ENCODE measurements at regions not wholly inside any gene's neighbourhood (a gene's known extent, or its start where the extent isn't known, plus 50 kb on each side); places are given as distances from the start of the nearest gene placed in this dataset.
"Not testable (repeated sequence)": the region's sequence is repeated elsewhere in the genome, so short reads cannot be mapped to it uniquely, and the experiment has no call there.

DNA sequence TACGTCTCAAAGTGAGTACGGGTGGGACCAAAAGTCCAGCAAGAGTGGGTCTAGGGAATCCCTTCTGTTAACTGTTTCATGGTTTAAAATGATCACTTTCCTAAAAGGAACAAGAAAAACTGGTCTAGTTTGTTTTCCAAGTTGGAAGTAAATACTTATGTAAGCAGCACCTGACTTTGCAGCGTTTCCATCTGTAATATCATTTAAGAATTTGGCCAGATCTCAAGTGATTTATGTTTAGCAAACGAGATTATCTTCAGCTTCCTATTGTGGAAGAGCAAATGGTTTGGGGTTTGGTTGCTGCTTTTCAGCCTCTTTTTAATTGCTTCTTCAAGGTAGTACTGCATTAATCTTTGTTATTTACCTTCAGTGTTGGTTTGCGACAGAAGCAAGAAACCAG is 50.4 kb downstream of the FHIP1A start:
- DNase-seq, result no peak

DNA sequence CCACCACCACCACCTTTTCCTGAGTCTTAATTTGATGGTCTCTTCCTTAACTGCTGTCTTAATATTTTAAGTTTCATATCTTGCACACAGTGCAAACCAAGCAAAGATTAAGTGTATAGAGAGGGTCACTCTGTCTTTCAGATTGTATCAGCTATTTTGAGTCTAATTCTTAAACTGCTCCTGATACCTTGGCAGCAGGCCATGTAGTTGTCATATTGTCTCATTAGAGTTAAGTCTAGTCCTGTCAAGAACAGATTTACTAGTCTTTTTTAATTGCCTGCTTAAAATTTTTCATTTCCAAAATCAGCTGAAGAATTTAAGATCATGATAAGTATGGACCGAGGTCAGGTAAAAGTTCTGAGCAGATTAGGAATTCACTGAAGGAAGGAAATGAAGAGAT is 51.5 kb downstream of the FHIP1A start:
- DNase-seq, result no peak

DNA sequence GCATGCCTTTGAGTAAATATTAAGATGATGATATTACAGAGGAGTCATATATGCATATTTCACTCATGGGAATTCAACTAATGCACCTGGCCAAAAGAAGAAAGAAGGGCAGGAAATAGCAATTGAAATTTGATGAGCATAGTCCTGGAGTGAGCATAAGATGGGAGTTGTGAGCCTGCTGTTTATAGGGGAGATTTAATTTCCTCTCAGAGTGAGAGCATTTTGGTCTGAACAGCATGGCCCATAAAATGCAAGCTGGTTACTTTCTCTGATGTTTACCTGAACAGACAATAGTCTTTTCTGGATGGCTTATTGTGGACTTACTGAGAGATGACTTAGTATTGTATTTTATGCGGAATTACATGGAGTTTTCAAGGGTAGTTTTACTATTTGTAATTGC is 53.6 kb downstream of the FHIP1A start:
- no peak for DNase-seq

DNA sequence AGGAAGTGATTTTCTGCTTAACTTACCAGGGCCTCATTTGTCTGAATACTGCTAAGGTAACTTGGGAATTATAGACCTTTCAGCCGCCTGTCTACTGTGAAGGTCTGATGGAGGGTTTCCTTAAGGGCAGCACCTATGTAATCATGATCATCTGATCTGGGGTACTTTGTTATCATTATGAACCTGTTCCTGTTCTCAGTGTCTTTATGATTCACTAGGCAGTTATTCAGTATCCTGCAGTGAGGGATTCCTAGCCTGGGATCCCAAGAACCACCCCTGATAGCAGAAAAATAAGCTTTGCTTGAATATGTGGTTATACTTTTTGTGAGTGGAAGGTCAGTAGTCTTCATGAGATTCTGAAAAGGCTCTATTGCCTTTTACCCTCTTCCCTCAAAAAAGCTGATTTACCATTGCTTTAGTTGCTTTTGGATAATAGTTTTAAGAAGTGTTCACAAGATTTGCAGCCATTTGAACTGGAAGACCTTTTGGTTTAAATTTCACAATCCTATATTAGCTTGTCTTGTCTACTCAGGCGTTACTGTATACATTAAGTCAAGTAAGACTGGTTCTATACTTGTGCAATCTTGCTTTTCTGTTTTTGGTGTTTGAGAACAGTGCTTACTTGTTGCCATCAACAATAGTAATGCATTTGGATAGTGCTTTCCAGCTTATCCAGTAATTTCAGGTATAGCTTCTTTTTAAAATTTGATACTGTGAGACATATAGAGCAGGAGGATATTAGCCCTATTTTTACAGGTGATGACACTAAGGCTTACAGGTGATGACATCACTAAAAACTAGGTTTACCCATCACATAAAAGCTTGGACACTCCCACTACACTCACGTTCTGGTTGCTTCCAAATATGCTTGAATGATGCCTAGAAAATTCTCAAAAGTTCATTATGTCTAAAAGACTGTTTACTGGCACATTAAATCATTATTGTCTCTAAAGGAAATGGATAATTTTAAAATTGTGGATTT is 60.0 kb downstream of the FHIP1A start:
- no peak for DNase-seq

DNA sequence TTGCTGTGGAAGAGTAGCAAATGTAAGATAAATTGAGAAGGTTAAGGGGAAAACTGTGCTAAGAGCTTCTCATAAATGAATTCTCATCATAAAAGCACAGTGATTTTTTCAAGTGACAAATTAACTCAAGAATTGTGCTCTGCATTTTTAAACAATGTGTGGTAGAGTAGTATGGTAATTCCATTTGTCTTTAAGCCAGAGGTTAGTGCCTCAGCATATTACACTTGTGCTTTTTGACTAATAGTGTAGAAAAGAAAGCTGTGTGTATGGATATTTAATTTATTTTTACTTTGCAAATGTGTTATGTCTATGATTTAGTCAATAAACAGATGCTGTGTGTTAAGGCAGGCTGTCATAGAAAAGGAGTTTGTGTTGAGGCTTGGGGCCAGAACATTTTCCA is 61.0 kb downstream of the FHIP1A start:
- no peak for DNase-seq

DNA sequence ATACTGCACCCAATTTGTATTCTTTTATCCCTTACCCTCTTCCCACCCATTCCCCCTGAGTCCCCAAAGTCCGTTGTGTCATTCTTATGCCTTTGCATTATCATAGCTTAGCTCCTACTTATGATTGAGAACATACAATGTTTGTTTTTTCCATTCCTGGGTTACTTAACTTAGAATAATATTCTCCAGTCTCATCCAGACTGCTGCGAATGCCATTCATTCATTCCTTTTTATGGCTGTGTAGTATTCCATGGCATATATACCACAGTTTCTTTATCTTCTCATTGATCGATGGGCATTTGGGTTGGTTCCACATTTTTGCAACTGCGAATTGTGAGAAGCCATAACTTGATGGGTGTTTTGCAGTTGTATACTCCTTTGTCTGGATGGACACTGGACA is 62.8 kb downstream of the FHIP1A start:
- DNase-seq, result no peak

DNA sequence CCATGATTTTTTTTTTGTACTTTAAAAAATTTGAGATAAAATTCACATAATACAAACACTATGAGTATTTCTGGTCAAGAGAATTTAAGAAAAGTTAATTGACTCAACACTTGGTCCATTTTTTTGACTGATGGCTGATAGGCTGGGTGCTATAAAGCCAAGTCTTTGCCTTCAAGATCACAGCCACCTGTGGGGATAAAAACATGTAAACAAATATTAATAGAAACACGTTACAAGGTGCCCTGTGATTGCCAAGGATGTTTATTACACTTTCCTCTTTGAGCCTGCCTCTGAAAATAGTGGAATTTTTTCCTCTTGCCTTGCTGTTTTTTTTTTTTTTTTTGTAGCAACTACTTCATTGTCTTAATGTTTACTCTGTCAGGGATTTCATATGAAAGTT is 63.3 kb downstream of the FHIP1A start:
- no peak for DNase-seq

DNA sequence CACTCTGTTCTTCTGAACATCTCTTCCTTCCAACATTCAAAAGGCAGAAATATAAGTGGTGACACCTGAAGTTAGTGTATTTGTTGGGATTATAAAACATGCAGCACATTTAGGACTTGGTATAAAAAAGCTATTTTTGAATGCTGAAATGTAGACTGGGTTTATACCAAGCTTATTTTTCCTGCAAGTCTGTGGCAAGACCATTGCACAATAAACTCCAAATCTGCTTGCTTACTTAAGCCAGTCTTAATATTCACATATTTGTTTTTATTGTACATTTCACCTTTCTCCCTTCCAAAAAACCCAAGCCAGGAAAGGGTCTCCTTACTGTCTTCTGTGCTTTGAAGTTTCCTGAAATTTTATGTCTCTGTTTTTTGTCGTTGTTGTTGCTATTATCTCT is 63.7 kb downstream of the FHIP1A start:
- DNase-seq, result no peak

DNA sequence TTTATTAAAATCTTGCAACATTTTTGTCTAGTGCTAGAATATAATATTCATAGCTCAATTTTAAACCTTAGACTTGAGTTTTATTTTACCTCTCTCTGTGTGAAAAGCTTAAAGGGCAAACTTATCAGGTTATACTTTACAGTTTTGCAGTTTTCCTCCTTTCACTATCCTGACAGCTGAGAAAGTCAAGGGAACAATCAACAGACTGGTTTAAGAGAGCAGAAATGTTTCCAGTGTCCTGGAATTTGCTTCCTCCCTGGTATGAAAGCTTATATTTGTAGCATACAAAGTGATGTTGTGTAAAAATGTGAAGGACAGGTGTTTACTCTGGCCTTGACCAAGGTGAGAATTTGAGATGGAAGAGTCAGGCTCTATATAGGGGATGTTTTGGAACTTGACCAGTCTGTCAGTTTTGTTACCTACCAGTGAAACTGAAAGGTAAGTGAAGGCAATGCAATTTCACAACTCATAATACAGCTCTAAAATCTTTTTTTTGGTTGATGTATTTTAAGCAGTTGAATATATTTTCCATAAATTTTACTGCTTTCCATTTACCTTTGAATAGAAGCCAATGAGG is 64.6 kb downstream of the FHIP1A start:
- no peak for DNase-seq

DNA sequence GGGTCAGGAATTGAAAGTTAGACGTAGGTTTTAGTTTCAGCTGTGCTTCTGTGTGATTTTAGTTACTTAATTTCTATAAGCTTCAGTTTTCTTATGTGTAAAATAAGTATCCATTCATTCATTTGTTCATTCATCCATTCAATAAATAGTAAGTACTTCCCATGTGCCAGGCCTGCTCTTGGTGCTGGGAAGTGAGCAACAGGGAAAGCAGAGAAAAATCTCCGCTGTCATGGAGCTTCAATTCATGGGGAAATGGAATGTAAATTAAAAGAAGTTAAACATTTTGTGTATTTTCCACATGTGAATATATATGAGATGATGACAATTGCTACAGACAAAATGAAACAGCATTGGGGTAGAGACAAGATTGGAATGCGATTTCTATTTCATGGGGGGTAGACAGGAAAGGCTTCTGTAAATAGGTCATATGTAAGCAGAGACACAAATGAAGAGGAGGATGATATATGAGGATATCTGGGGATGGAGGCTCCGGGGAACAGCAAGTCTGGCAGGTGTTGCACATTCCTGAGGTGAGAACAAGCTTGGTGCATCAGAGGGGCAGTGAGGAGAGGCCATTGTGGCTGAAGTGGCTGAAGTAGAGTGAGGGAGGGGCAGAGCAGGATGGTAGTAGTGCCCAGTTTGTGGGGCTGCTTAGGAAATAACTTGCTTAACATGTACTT is 66.2 kb downstream of the FHIP1A start:
- DNase-seq, result no peak

DNA sequence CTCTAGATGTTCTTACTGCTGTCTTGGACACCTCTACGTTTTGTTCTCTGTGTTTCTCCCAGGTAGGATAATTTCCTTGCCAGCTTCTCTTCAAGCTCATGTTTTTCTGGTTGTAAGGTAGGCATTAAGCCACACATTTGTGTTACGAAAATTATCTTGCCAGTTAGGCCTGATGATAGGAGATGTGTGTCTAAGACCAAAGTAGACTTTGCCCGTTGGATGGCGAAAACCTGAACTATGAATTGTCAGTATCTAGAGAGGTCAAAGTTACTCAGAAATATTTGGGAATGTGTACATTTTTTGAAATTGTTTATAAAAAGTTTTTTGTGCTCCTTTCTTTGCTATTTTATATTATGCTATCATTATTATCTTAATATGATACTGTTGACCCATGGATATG is 72.8 kb downstream of the FHIP1A start:
- no peak for DNase-seq

DNA sequence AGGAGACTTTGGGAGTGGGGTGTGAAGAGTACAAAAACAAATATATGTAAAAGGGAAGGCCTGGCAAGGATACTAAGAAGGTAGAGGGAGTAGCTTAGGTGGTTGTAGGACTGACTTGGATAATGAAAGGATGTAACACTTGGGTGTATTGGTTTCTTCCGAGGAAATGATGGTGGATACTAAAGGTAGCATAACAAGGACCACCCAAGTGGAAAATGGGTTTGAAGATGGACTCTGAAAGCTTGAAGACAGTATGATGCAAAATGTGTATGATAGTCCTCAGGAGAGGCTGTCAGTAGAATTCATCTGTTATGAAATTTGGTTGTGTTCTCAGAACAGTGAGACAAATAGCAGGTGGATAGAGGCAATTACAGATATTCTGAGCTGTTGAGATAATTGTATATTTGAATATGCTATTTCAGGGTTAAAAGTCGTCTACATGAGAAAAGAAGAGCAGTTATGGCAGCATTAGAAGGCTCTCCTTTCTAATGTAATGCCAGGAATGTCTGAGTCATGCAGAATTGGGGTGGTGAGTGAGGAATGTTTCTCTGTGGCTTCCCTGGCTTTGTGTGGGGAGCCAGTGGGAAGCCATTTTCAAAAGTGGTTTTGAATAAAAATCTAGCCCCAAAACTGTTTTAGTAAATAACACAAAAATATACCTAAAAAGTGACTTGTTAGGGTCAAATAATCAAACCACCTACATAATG is 75.6 kb downstream of the FHIP1A start:
- no peak for DNase-seq

DNA sequence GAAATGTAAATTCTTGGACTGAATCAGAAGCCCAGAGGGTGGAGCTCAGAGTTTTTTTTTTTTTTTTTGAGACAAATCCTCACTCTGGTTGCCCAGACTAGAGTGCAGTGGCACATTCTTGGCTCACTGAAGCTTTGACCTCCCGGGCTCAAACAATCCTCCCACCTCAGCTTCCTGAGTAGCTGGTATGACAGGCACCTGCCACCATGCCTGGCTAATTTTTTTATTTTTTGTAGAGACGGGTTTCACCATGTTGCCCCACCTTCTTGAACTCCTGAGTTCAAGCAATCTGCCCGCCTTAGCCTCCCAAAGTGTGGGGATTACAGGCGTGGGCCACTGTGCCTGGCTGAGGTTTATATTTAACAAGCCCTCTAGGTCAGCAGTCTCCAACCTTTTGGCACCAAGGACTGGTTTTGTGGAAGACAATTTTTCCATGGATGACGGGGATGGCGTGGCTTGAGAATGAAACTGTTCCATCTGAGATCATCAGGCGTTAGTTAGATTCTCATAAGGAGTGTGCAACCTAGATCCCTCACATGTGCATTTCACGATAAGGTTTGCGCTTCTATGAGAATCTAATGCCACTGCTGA is 76.7 kb downstream of the FHIP1A start:
- no peak for DNase-seq

DNA sequence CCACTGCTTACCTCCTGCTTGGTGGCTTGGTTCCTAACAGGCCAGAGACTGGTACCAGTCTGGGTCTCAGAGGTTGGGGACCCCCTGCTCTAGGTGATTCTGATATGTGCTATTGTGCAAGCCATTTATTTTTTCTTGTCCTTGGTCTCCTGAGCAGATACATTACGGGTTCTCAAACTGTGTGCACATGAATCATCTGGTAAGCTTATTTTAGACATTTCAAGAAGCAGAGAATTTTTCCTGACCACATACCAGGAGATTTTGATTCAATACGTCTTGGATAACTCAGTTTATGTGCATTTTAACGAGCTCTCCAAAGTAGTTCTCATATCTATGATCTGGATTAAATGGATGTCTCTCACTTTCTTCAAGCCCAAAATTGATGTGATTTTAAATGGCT is 77.2 kb downstream of the FHIP1A start:
- DNase-seq, result no peak

DNA sequence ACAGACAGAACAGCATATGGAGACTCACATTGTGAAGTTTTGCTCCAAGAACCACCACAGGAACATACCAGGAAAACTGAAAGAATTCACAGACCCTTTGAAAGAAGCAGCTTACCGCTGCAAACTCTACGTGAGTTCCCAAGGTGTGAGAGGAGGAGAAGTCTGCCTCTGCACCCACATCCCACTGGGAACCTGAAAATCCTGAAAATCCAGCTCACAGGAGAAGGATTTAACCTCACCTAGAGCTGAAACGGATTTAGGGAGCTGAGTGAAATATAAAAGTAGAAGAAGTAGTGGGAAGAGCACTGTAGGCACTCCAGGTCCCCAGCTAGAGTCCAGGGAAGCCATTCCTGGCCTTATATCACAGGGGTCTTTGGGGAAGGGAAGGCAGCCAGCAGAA is 80.0 kb downstream of the FHIP1A start:
- DNase-seq, result no peak

DNA sequence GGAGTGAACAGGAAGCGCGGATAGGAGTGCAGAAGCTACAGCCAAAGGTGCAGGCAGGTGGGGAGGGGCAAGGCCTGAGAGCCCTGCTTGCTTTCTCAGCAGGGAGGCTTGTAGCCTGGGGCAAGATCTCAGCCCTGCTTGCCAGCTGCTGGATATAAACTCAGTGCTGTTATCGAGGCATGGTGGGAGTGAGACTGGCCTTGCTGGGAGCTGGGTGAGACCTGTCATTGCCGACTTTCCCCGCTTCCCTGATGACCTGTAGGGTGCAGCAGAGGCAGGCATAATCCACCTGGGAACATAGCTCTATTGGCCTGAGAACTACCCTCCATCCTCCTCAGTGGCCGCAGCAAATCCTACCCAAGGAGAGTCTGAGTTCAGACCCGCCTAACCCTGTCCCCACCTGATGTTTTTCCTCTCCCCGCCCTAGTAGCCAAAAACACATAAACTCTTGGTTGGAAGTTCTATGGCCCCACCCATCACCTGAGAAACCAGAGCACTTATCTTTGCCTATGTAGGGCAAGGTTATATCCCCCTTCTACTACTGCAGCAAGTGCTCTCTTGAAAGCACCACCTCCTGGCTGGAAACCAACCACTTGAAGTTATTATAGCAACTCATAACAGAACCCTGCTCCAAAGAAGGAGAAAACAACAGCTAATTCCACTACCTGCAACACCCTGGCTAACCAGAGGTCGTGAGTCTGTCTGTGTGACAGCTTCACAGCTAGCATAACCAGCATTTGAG is 80.7 kb downstream of the FHIP1A start:
- peak; percentile 17 to 18 for DNase-seq

DNA sequence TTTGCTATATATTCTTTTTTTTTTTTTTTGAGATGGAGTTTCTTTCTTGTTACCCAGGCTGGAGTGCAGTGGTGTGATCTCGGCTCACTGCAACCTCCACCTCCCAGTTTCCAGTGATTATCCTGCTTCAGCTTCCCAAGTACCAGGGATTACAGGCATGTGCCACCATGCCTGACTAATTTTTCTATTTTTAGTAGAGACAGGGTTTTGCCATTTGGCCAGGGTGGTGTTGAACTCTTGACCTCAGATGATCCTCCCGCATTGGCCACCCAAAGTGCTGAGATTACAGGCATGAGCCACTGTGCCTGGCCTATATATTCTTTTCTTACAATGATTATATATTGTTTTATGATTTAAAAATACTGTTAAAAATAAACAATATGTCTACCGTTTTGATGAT is 86.6 kb downstream of the FHIP1A start:
- DNase-seq, result not testable (repeated sequence)

DNA sequence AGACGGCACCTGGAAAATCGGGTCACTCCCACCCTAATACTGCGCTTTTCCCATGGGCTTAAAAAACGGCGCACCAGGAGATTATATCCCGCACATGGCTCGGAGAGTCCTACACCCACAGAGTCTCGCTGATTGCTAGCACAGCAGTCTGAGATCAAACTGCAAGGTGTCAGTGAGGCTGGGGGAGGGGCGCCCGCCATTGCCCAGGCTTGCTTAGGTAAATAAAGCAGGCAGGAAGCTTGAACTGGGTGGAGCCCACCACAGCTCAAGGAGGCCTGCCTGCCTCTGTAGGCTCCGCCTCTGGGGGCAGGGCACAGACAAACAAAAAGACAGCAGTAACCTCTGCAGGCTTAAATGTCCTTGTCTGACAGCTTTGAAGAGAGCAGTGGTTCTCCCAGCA is 102.6 kb downstream of the FHIP1A start:
- not testable (repeated sequence) for DNase-seq

DNA sequence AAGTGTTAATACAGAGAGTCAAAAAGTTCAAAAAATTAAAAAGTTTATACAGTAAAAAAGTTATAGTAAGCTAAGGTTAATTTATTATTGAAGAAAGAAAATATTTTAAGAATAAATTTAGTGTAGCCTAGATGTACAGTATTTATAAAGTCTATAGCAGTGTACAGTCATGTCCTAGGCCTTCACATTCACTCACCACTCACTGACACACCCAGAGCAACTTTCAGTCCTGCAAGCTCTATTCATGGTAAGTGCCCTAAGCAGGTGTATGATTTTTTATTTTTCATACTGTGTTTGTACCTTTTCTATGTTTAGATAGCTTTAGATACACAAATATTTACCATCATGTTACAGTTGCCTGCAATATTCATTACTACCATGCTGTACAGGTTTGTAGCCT is 108.9 kb downstream of the FHIP1A start:
- DNase-seq, result no peak

DNA sequence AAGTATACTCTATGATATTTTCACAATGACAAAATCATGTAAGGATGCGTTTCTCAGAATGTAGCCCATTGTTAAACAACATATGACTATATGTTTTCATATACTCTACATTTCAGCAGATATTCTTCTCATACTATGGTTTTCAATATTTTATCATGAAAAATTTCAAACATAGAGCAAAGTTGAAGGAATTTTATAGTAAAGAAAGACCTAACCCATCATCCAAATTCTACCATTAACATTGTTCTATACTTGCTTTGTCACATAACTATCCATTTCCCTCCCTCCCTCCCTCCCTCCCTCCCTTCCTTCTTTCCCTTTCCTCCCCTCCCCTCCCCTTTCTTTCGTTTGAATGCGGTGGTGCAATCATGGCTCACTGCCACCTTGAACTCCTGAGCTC is 109.4 kb downstream of the FHIP1A start:
- DNase-seq, result no peak

DNA sequence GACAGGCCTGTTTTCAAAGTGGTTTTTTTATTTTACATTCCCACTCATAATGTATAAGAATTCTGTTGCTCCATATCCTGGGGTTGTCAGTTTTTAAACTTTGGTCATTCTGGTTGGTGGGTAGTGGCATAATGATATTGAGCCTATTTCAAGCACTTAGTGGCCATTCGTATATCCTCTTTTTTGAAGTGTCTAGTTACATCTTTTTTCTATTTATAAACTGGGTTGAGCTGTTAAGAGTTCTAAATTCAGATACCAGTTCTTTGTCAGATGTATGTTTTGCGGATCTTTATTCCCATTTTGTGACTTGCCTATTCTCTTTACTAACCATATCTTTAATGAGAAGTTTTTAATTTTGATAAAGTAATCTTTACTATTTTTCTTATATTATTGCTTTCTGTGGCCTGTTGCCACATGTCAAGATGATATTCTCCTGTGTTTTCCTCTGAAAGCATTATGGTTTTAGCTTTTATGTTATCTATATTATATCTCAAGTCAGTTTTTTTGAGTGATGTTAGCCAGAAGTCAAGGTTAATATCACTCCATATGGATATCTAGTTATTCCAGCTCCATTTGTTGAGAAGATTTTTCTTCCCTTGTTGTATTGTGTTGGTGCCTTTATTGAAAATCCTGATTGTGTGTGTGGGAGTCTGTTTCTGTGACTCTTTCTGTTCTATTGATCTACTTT is 110.9 kb downstream of the FHIP1A start:
- no peak for DNase-seq

Data from NCI-H187 (cell line).